ENCODE measurements at regions not wholly inside any gene's neighbourhood (a gene's known extent, or its start where the extent isn't known, plus 50 kb on each side); places are given as distances from the start of the nearest gene placed in this dataset.

GRCh38 chr1:38131024-38131585, 84.5 kb upstream of the POU3F1 start:
- H4K20me1 ChIP-seq (ENCODE audit: insufficient read depth), result no peaks in the 10 kb centered on the region
- no peak overlapping the region for H2AFZ ChIP-seq (ENCODE audit: low read depth, low read length, poor library complexity, severe bottlenecking)
- BruUV-seq (replicated peaks), result no TSS peak
- no peaks in the 10 kb centered on the region for H3K79me2 ChIP-seq (ENCODE audit: insufficient read depth, low read length)
- CTCF ChIA-PET, result no interaction called here
- H3K4me1 ChIP-seq (ENCODE audit: control insufficient read depth in 1 of 2, insufficient read depth in 2 of 2, low read length in 2 of 2), result no peaks in the 10 kb centered on the region; a peak in 1 of 4 replicates
- no peak for TF ChIP-seq POLR2AphosphoS5 (IDR thresholded peaks at IDR 0.05; ENCODE audit: low read depth, low read length)
- TF ChIP-seq MAX (IDR thresholded peaks at IDR 0.05), result no peak
- TF ChIP-seq TCF7L2 (IDR thresholded peaks at IDR 0.05; ENCODE audit: borderline replicate concordance, extremely low read depth, insufficient read depth, insufficient read length), result no peak
- TF ChIP-seq JUND (IDR thresholded peaks at IDR 0.05), result no peak
- no peak for TF ChIP-seq EZH2 (IDR thresholded peaks at IDR 0.05)
- TF ChIP-seq SRF (IDR thresholded peaks at IDR 0.05; ENCODE audit: low read depth), result no peak
- no peak for TF ChIP-seq REST (IDR thresholded peaks at IDR 0.05; ENCODE audit: low read depth)
- TF ChIP-seq FOSL1 (IDR thresholded peaks at IDR 0.05; ENCODE audit: low read depth), result no peak
- H3K27ac ChIP-seq (ENCODE audit: low read depth, low read length), result no peak overlapping the region
- H3K9ac ChIP-seq (ENCODE audit: low read length), result no peak overlapping the region
- no peaks in the 10 kb centered on the region for H3K9me2 ChIP-seq (ENCODE audit: insufficient read depth)
- no peaks in the 10 kb centered on the region for H3K36me3 ChIP-seq (ENCODE audit: control insufficient read depth in 1 of 2, insufficient read depth in 2 of 2, low read length in 2 of 2)
- DNase-seq (ENCODE audit: low read depth, low spot score) (no peak), ATAC-seq (no peak)
- H3K9me3 ChIP-seq (ENCODE audit: control insufficient read depth in 1 of 2, insufficient read depth in 1 of 2, low read depth in 1 of 2, low read length in 2 of 2), result no peaks in the 10 kb centered on the region
- POLR2A ChIA-PET, result no interaction called here
- H3K4me2 ChIP-seq (ENCODE audit: low read length), result no peak overlapping the region
- intact Hi-C loops (cut with micrococcal nuclease), result no loop called here
- H3K4me3 ChIP-seq (replicated peaks in 1 of 2; ENCODE audit: low read depth in 1 of 2, low read length in 2 of 2), result no peak overlapping the region
- 0 out of 2 replicates have a peak, but pooled peaks cover 7% of the 10 kb centered on the region for H3K27me3 ChIP-seq (ENCODE audit: insufficient read depth, low read length)
- RAD21 ChIA-PET (ENCODE audit: low non-redundant PET in 1 of 2, low total read pairs in 2 of 2, uncharacterized antibody in 2 of 2, unreplicated experiment in 2 of 2), result no interaction called here
